Kidney (tissue), 13 donors: ENCODE measurements at regions not wholly inside any gene's neighbourhood (a gene's known extent, or its start where the extent isn't known, plus 50 kb on each side); places are given as distances from the start of the nearest gene placed in this dataset.
A peak's percentile ranks its signal among the peaks of the same experiment; 100 is the strongest.
"Not testable (repeated sequence)": the region's sequence is repeated elsewhere in the genome, so short reads cannot be mapped to it uniquely, and the experiment has no call there.

Experiments
- DNase-seq, 5 donors: peaks; one replicate each; pipeline ENCODE4 v3.0.0-alpha.2; 2013 to 2020
- FAIRE-seq: peaks from 2 replicates; lab custom pipeline; 2012; peaks lifted over from hg19 to GRCh38; lab: Jason Lieb, UNC
- H3K27ac ChIP-seq, 2 donors: one replicate each; pipeline ENCODE4 v1.7.0; 2013; ENCODE audit warnings: low read depth in 2 of 2, low read length in 2 of 2, inconsistent platforms in 1 of 2
- H3K27me3 ChIP-seq: one replicate; pipeline ENCODE4 v1.7.1; 2013; ENCODE audit warnings: low read length, inconsistent platforms; ENCODE audit not compliant: control insufficient read depth, insufficient read depth
- H3K36me3 ChIP-seq, 3 donors: one replicate each; pipeline versions ENCODE4 v1.7.0 to v1.7.1; 2013; ENCODE audit warnings: low read length in 3 of 3, control low read depth in 1 of 3, inconsistent platforms in 1 of 3; ENCODE audit not compliant: insufficient read depth in 3 of 3, control insufficient read depth in 2 of 3
- H3K4me1 ChIP-seq, 3 donors: one replicate each; pipeline versions ENCODE4 v1.7.0 to v1.7.1; 2013; ENCODE audit warnings: low read length in 3 of 3, inconsistent platforms in 1 of 3, low read depth in 1 of 3; ENCODE audit not compliant: control insufficient read depth in 2 of 3, insufficient read depth in 2 of 3
- H3K4me3 ChIP-seq, 3 donors: one replicate each; pipeline versions ENCODE4 v1.7.0 to v1.8.1; 2013; ENCODE audit warnings: low read length in 3 of 3, control low read depth in 1 of 3, inconsistent platforms in 1 of 3
- H3K9ac ChIP-seq, 3 donors: one replicate each; pipeline versions ENCODE4 v1.7.0 to v1.7.1; 2013; ENCODE audit warnings: low read length in 3 of 3, control low read depth in 1 of 3, inconsistent platforms in 1 of 3
- H3K9me3 ChIP-seq, 3 donors: one replicate each; pipeline versions ENCODE4 v1.7.0 to v1.7.1; 2013; ENCODE audit warnings: low read length in 3 of 3, control low read depth in 1 of 3, inconsistent platforms in 1 of 3; ENCODE audit not compliant: control insufficient read depth in 2 of 3, insufficient read depth in 1 of 3
- intact Hi-C: fragments of 100-400 bp; cut with DNase I; formaldehyde crosslinking; loops from one replicate; pipeline ENCODE4 v1.11.1; 2022
- TF ChIP-seq, protein P1 (sequence below): IDR thresholded peaks from 3 replicates; pipeline ENCODE4 v1.5.1; 2012; ENCODE audit warnings: mild to moderate bottlenecking, moderate library complexity, borderline replicate concordance; ENCODE audit not compliant: insufficient read depth; ENCODE audit errors: extremely low read depth
- donor health status: control.
- donor health status: control.
- donor health status: control.
- donor health status: control.
- donor health status: control.
- donor health status: DM: yes; HTN: yes; CAD: no.
- donor health status: Normal renal cell carcinoma (clear cell type).

DNA sequence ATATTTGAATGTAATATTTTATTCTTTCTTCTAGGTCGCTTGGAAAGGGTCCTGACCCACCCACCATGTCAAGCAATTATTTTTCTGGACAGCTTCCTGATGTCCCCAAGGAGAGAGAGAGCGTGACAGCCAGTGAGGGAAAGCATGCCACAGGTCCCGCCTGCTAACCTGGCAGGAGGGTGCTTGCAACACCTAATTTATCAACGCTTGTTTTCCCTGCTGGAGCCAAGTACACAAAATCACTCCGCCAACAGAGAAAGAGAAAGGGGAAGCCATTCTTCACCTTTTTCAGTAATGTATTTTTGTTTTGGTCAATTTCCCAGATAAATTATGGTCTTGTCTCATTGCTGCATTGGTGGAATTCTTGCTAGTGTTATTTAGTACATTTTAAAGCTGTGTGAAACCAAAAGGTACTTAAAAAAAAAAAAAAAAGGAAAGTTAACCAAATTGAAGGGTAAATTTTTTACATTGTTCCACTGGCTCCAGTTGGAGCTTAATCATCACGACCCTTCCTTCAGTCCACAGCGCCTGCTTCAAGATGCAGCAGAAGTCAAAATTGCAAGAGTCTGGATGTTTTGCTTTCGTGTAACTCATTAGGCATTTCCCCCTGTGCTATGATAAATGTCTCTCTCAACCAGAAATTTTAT lies 88.5 kb upstream of the COPS8 start:
- Histone ChIP-seq H3K9me3 (no peaks in the 10 kb centered on the region), H3K27ac (no peak overlapping the region), H3K4me1 (no peaks in the 10 kb centered on the region), H3K36me3 (no peaks in the 10 kb centered on the region), H3K9ac (no peak overlapping the region), H3K4me3 (no peak overlapping the region), H3K27me3 (no peaks in the 10 kb centered on the region)
- TF ChIP-seq, protein P1, sequence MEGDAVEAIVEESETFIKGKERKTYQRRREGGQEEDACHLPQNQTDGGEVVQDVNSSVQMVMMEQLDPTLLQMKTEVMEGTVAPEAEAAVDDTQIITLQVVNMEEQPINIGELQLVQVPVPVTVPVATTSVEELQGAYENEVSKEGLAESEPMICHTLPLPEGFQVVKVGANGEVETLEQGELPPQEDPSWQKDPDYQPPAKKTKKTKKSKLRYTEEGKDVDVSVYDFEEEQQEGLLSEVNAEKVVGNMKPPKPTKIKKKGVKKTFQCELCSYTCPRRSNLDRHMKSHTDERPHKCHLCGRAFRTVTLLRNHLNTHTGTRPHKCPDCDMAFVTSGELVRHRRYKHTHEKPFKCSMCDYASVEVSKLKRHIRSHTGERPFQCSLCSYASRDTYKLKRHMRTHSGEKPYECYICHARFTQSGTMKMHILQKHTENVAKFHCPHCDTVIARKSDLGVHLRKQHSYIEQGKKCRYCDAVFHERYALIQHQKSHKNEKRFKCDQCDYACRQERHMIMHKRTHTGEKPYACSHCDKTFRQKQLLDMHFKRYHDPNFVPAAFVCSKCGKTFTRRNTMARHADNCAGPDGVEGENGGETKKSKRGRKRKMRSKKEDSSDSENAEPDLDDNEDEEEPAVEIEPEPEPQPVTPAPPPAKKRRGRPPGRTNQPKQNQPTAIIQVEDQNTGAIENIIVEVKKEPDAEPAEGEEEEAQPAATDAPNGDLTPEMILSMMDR = no peak
- DNase-seq (peak in 3 of 5 donors; percentile 42 to 68 (median 58)), FAIRE-seq (no peak)
- intact Hi-C loops = no loop called here

DNA sequence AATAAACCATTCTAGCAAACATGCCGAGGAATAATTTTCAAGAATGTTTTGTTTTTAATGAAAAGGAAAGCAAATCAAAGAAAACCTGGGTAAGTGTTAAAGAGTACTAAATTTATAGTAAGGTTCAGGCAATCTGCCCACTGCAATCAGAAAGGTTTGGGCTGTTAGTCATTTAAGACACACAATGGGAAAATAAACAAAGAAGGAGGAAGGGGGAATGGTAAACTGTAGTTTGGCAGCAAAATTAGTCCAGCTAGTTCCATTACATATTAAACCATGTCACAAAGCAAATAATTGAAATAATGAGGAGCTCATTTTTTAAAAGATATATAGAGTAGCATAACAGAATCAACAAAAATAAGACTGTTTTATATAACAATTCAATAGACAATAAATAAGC lies 87.5 kb upstream of the COPS8 start:
- intact Hi-C loops = no loop called here
- no peaks in the 10 kb centered on the region for H3K36me3 ChIP-seq
- H3K4me3 ChIP-seq = no peak overlapping the region
- H3K9ac ChIP-seq = no peak overlapping the region
- no peaks in the 10 kb centered on the region for H3K27me3 ChIP-seq
- TF ChIP-seq, protein P1 = no peak
- no peak overlapping the region for H3K27ac ChIP-seq
- no peaks in the 10 kb centered on the region for H3K4me1 ChIP-seq
- H3K9me3 ChIP-seq = no peaks in the 10 kb centered on the region
- FAIRE-seq (no peak), DNase-seq (peak in 1 of 5 donors; percentile 59)

DNA sequence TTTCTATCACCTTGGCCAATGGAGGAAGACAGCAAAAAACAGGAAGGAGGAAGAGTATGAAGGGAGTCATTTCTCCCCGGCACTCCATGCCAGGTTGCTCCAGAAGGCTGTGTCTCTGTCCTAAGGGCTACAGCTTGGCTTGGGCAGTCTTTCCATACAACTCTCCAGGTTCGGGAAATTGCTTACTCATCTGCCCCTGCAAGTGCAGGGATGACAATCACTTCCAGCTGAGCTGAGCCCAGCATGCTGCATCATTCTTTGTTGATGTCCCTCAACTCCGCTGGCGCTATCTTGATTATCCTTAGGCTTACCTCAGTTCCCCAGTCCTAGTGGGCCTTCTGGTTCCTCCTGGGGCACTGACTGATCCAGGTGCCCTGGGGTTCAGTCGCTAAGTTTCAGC lies 86.9 kb upstream of the COPS8 start:
- no peak for DNase-seq
- no peaks in the 10 kb centered on the region for H3K9me3 ChIP-seq
- TF ChIP-seq, protein P1 = no peak
- no peak overlapping the region for H3K27ac ChIP-seq
- no peaks in the 10 kb centered on the region for H3K27me3 ChIP-seq
- FAIRE-seq = no peak
- H3K36me3 ChIP-seq = no peaks in the 10 kb centered on the region
- H3K4me1 ChIP-seq = no peaks in the 10 kb centered on the region
- no peak overlapping the region for H3K4me3 ChIP-seq
- no peak overlapping the region for H3K9ac ChIP-seq
- intact Hi-C loops = no loop called here

DNA sequence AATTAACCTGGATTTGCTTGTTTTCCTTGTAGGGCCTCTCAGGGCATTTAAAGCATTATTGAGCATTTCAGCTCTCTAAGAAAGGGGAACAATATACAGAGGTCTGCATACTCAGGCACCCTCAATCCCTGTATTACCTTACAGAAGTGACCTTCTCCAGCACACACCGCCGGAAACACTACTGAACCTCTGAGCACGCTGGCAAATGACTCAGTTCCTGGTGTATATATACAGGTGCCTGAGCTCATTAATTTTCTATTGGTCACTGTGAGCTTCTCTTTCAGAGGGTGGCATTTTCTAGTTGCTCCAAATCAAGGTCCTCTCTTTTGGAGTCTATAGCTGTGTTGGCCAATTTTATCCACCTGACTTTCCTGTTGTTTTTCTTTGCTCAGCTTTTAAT lies 85.2 kb upstream of the COPS8 start:
- Histone ChIP-seq H3K27ac (no peak overlapping the region), H3K27me3 (no peaks in the 10 kb centered on the region)
- no peak for FAIRE-seq

DNA sequence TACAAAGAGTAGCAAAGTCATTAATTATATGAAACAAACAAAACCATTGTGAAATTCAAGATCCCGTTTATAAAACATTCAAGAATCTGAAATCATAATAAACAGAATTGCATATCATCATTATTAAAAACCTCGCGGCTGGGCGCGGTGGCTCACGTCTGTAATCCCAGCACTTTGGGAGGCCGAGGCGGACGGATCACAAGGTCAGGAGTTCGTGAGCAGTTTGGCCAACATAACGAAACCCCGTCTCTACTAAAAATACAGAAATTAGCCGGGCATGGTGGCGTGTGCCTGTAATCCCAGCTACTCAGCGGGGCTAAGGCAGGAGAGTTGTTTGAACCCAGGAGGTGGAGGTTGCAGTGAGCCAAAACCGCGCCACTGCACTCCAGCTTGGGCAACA lies 80.3 kb upstream of the COPS8 start:
- intact Hi-C loops, H3K27ac ChIP-seq, FAIRE-seq: not testable (repeated sequence)

More for the DNA sequence above, 85.2 kb upstream of the COPS8 start:
- Histone ChIP-seq H3K36me3 (no peaks in the 10 kb centered on the region), H3K9ac (no peak overlapping the region), H3K9me3 (no peaks in the 10 kb centered on the region), H3K4me3 (no peak overlapping the region), H3K4me1 (no peaks in the 10 kb centered on the region)
- TF ChIP-seq, protein P1 = no peak
- no peak for DNase-seq
- intact Hi-C loops = no loop called here

More for the DNA sequence above, 80.3 kb upstream of the COPS8 start:
- DNase-seq, H3K4me3 ChIP-seq, H3K9me3 ChIP-seq, H3K9ac ChIP-seq, H3K27me3 ChIP-seq, H3K4me1 ChIP-seq, H3K36me3 ChIP-seq: not testable (repeated sequence)
